CD14-positive monocyte (primary cell): ENCODE measurements at regions not wholly inside any gene's neighbourhood (a gene's known extent, or its start where the extent isn't known, plus 50 kb on each side); places are given as distances from the start of the nearest gene placed in this dataset.

Source experiments
- DNase-seq, 3 donors: peaks; one replicate each; pipeline ENCODE4 v3.0.0-alpha.2; 2011 to 2022
- H2AFZ ChIP-seq: 2 replicates; pipeline ENCODE4 v1.6.0; 2012; ENCODE audit warnings: mild to moderate bottlenecking, low read depth, low read length, inconsistent platforms; ENCODE audit not compliant: insufficient read depth, poor library complexity, severe bottlenecking
- H3K27ac ChIP-seq, 2 donors: 1 replicate in 1 of 2; 2 replicates in 1 of 2; pipeline ENCODE4 v1.5.1; 2012 to 2013; ENCODE audit warnings: low read length in 2 of 2, control low read depth in 1 of 2, inconsistent platforms in 1 of 2, low read depth in 1 of 2, mild to moderate bottlenecking in 1 of 2
- H3K27me3 ChIP-seq, 2 donors: one replicate each; pipeline versions ENCODE4 v1.6.0 to v1.6.1; 2011 to 2013; ENCODE audit warnings: low read length in 2 of 2; ENCODE audit not compliant: control insufficient read depth in 2 of 2, insufficient read depth in 2 of 2
- H3K36me3 ChIP-seq, 2 donors: replicated peaks in 1 of 2; 1 replicate in 1 of 2; 2 replicates in 1 of 2; pipeline versions ENCODE4 v1.5.1 to v1.6.1; 2012 to 2013; ENCODE audit warnings: low read length in 2 of 2, control low read depth in 1 of 2, inconsistent platforms in 1 of 2, mild to moderate bottlenecking in 1 of 2; ENCODE audit not compliant: insufficient read depth in 2 of 2, control insufficient read depth in 1 of 2
- H3K4me1 ChIP-seq, 2 donors: 1 replicate in 1 of 2; 2 replicates in 1 of 2; pipeline versions ENCODE4 v1.5.1 to v1.6.1; 2012 to 2013; ENCODE audit warnings: low read length in 2 of 2, control low read depth in 1 of 2, inconsistent platforms in 1 of 2, mild to moderate bottlenecking in 1 of 2, moderate library complexity in 1 of 2; ENCODE audit not compliant: insufficient read depth in 2 of 2, control insufficient read depth in 1 of 2
- H3K4me2 ChIP-seq: replicated peaks from 2 replicates; pipeline ENCODE3; 2012; ENCODE audit warnings: low read length, moderate library complexity, mild to moderate bottlenecking; ENCODE audit not compliant: poor library complexity, severe bottlenecking; ENCODE audit errors: extremely low read depth
- H3K4me3 ChIP-seq, 3 experiments: fragments of 200-600 bp in 1 of 3; sonication (generic) in 1 of 3; replicated peaks in 1 of 3; 1 replicate in 2 of 3; 2 replicates in 1 of 3; pipeline ENCODE4 v1.5.1; 2011 to 2013; ENCODE audit warnings: low read length in 3 of 3, mild to moderate bottlenecking in 3 of 3, control low read depth in 2 of 3, low read depth in 2 of 3, inconsistent platforms in 1 of 3, moderate library complexity in 1 of 3
- H3K79me2 ChIP-seq: 2 replicates; pipeline ENCODE4 v1.6.0; 2012; ENCODE audit warnings: mild to moderate bottlenecking, control low read depth, inconsistent platforms, low read length, moderate library complexity; ENCODE audit not compliant: insufficient read depth
- H3K9ac ChIP-seq: 2 replicates; pipeline ENCODE4 v1.6.0; 2017; ENCODE audit warnings: low read length, mild to moderate bottlenecking; ENCODE audit not compliant: insufficient read depth, poor library complexity, severe bottlenecking
- H3K9me3 ChIP-seq, 2 donors: replicated peaks in 1 of 2; 1 replicate in 1 of 2; 2 replicates in 1 of 2; pipeline versions ENCODE4 v1.5.1 to v1.6.1; 2012 to 2013; ENCODE audit warnings: low read length in 2 of 2, control low read depth in 1 of 2; ENCODE audit not compliant: control insufficient read depth in 1 of 2, insufficient read depth in 1 of 2
- H4K20me1 ChIP-seq: 2 replicates; pipeline ENCODE4 v1.6.0; 2012; ENCODE audit warnings: mild to moderate bottlenecking, low read length, control low read depth, moderate library complexity; ENCODE audit not compliant: insufficient read depth
- H3K27ac Mint-ChIP-seq, 7 donors: one replicate each; pipeline ENCODE4 v1.8.0; 2020; ENCODE audit warnings: mild to moderate bottlenecking in 7 of 7, mixed read lengths in 7 of 7, moderate library complexity in 6 of 7, inconsistent platforms in 2 of 7
- H3K27me3 Mint-ChIP-seq, 3 donors: one replicate each; pipeline ENCODE4 v1.8.0; 2021 to 2022; ENCODE audit warnings: low read depth in 3 of 3, mild to moderate bottlenecking in 3 of 3, mixed read lengths in 3 of 3, moderate library complexity in 3 of 3, inconsistent platforms in 1 of 3
- H3K36me3 Mint-ChIP-seq, 2 donors: one replicate each; pipeline ENCODE4 v1.8.0; 2020; ENCODE audit warnings: mixed read lengths in 2 of 2, inconsistent platforms in 1 of 2, mild to moderate bottlenecking in 1 of 2
- H3K4me1 Mint-ChIP-seq: one replicate; pipeline ENCODE4 v1.8.0; 2020; ENCODE audit warnings: mild to moderate bottlenecking, mixed read lengths
- H3K4me3 Mint-ChIP-seq, 2 donors: one replicate each; pipeline ENCODE4 v1.8.0; 2020; ENCODE audit warnings: mild to moderate bottlenecking in 2 of 2, mixed read lengths in 2 of 2, moderate library complexity in 1 of 2
- H3K9me3 Mint-ChIP-seq, 7 donors: one replicate each; pipeline ENCODE4 v1.8.0; 2020 to 2022; ENCODE audit warnings: mixed read lengths in 7 of 7, mild to moderate bottlenecking in 6 of 7, moderate library complexity in 6 of 7, inconsistent platforms in 2 of 7
- WGBS: methylation state at CpG from one replicate; pipeline ENCODE4 v1.1.5; 2013; ENCODE audit warnings: missing lambda C conversion rate; ENCODE audit not compliant: insufficient coverage; 5-methylcytosine and 5-hydroxymethylcytosine counted together
- intact Hi-C, 2 donors: fragments of 100-400 bp; cut with micrococcal nuclease; formaldehyde crosslinking; loops; one replicate each; pipeline versions ENCODE4 v1.15.0 to v1.15.1; 2023
- TF ChIP-seq, protein P1 (sequence below): fragments of 200-600 bp; IDR thresholded peaks from one replicate; pipeline ENCODE4 v1.8.0; 2022; ENCODE audit warnings: antibody characterized with exemption, mild to moderate bottlenecking

DNA sequence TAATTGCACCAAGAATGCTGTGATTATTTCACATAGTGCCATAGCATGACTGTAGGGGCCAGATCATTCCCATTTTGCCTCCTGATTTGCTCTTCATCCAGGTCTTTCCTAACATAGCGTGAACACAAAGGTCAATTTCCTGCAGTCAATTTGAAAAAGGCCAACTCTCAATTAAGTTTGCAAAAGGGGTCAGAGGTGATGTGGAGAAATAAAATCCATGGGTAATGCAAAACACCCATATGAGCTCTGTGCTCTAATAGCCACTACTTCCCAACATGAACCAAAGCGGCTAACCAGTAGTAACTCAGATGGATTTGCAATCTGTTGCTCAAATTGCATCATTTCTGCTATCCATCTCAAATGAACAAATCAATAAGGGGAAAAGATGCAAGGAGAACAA is 275.5 kb upstream of the SOX9 start:
- Histone ChIP-seq H3K36me3 (no peaks in the 10 kb centered on the region), H3K4me3 (no peak overlapping the region), H3K27ac (no peak overlapping the region), H3K79me2 (no peaks in the 10 kb centered on the region), H3K4me1 (no peaks in the 10 kb centered on the region), H3K9me3 (peaks cover 6 to 15% of the 10 kb centered on the region in 2 donors), H2AFZ (no peak overlapping the region), H4K20me1 (no peaks in the 10 kb centered on the region), H3K4me2 (no peak overlapping the region), H3K9ac (no peak overlapping the region), H3K27me3 (no peaks in the 10 kb centered on the region)
- Mint-ChIP-seq H3K4me3 (no peak overlapping the region), H3K9me3 (peaks cover 0 to 10% (median 6%) of the 10 kb centered on the region in 7 donors), H3K4me1 (no peaks in the 10 kb centered on the region), H3K36me3 (no peaks in the 10 kb centered on the region), H3K27ac (no peak overlapping the region), H3K27me3 (no peaks in the 10 kb centered on the region)
- no peak for DNase-seq
- intact Hi-C loops, result no loop called here
- TF ChIP-seq, protein P1, sequence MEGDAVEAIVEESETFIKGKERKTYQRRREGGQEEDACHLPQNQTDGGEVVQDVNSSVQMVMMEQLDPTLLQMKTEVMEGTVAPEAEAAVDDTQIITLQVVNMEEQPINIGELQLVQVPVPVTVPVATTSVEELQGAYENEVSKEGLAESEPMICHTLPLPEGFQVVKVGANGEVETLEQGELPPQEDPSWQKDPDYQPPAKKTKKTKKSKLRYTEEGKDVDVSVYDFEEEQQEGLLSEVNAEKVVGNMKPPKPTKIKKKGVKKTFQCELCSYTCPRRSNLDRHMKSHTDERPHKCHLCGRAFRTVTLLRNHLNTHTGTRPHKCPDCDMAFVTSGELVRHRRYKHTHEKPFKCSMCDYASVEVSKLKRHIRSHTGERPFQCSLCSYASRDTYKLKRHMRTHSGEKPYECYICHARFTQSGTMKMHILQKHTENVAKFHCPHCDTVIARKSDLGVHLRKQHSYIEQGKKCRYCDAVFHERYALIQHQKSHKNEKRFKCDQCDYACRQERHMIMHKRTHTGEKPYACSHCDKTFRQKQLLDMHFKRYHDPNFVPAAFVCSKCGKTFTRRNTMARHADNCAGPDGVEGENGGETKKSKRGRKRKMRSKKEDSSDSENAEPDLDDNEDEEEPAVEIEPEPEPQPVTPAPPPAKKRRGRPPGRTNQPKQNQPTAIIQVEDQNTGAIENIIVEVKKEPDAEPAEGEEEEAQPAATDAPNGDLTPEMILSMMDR, result no peak
- no CpG with 5 or more reads among the region's 2 CpGs for WGBS

DNA sequence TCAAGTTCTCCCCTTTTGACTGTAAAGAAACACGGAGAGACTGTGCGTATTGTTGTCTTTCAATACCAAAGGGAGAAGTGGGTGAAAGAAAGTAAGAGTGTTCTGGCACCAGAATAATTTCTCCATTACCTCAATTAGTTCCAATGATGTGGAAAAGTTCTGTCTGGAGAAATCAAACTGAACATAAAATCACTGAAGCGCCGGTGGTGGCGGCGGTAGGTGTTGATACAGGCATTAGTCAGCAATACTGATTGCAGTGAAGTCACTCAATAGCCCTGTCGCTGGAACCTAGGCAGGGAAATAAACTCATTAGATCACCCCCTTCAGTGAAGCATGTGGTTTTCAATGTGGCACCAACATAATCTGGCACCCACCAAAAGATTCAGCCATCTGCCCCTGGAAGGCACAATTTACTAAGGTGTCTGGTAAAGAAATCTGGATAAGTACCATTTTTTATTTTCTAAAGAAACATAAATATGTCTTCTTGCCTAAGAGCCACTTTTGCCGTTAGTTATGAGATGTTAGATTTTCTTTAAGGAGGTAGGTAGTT is 274.2 kb upstream of the SOX9 start:
- H3K27me3 ChIP-seq, result no peaks in the 10 kb centered on the region
- DNase-seq, result no peak
- Mint-ChIP-seq H3K4me3 (no peak overlapping the region), H3K27ac (no peak overlapping the region), H3K36me3 (no peaks in the 10 kb centered on the region), H3K4me1 (no peaks in the 10 kb centered on the region), H3K27me3 (no peaks in the 10 kb centered on the region), H3K9me3 (peaks cover 0 to 10% (median 6%) of the 10 kb centered on the region in 7 donors)
- H3K27ac ChIP-seq, result no peak overlapping the region
- TF ChIP-seq, protein P1, result no peak
- no peak overlapping the region for H3K4me3 ChIP-seq
- H3K9ac ChIP-seq, result no peak overlapping the region
- 86% methylated on average over 4 of the region's 8 CpGs for WGBS
- intact Hi-C loops, result no loop called here
- no peaks in the 10 kb centered on the region for H3K4me1 ChIP-seq
- no peak overlapping the region for H2AFZ ChIP-seq
- H3K79me2 ChIP-seq, result no peaks in the 10 kb centered on the region
- H3K4me2 ChIP-seq, result no peak overlapping the region
- no peaks in the 10 kb centered on the region for H3K36me3 ChIP-seq
- H4K20me1 ChIP-seq, result no peaks in the 10 kb centered on the region
- H3K9me3 ChIP-seq, result peaks cover 6 to 9% of the 10 kb centered on the region in 2 donors
